VCaP (cell line): ENCODE measurements at regions not wholly inside any gene's neighbourhood (a gene's known extent, or its start where the extent isn't known, plus 50 kb on each side); places are given as distances from the start of the nearest gene placed in this dataset.

Experiments
- H3K27ac ChIP-seq: fragments of 450-650 bp; 2 replicates; pipeline ENCODE4 v1.5.1; 2017
- TF ChIP-seq, protein P1 (sequence below): fragments of 450-650 bp; conservative IDR thresholded peaks from 2 replicates; pipeline ENCODE4 v1.5.1; 2017; ENCODE audit warnings: mild to moderate bottlenecking, moderate library complexity

DNA sequence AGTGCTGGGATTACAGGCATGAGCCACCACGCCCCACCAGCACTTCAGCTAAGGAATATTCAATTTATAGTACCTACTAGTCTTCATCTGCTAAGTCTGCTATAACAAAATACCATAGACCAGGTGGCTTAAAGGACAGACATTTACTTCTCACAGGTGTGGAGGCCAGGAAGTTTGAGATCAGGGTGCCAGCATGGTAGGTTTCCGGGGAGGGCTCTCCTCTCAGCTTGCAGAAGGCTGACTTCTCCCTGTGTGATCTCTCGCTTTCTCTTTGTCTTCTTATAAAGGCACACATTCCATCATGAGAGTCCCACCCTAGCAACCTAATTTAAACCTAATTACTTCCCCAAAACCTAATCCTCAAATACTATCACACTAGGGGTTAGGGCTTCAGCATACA lies 433.0 kb downstream of the INSC start:
- H3K27ac ChIP-seq: no peak overlapping the region

DNA sequence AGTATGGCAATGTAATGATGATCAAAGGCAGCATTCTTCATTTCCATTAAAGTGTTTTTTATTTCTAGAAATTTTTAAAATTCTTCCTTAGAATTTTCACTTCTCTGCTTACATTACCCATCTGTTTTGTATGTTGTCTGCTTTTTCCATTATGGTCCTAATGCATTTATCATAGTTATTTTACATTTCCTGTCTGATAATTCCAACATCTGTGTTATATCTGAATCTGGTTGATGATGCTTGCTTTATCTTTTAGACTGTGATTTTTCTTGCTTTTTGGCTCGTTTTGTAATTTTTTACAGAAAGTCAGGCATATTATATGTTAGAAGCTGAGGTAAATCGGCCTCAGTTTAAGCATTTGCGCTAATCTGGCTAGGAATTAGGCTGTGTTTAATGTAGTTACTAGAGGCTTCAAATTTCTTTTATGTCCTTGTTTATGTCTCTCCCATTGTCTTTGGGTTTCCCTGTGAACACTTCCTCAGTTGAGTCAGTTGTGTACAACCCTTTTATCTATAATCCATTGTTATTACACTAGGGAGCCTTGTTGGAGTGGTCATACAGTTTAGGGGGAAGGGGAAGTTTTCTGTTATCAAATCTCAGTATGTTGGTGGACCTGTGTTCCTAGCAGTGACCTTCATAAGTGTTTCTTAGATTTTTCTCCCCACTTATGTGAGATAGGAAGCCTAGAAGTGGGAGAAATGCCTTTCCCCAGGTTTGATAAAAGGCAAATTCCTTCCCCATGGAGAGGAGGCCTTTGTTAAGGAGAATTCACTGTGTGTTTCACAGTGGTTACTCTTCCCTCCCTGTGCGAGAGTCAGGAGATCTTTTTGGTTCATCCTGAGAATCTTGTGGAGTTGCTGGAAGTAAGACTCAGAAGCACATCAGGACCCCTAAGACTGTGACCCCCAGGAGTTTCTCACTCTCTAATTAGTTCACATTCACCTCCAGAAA lies 437.5 kb downstream of the INSC start:
- TF ChIP-seq, protein P1, sequence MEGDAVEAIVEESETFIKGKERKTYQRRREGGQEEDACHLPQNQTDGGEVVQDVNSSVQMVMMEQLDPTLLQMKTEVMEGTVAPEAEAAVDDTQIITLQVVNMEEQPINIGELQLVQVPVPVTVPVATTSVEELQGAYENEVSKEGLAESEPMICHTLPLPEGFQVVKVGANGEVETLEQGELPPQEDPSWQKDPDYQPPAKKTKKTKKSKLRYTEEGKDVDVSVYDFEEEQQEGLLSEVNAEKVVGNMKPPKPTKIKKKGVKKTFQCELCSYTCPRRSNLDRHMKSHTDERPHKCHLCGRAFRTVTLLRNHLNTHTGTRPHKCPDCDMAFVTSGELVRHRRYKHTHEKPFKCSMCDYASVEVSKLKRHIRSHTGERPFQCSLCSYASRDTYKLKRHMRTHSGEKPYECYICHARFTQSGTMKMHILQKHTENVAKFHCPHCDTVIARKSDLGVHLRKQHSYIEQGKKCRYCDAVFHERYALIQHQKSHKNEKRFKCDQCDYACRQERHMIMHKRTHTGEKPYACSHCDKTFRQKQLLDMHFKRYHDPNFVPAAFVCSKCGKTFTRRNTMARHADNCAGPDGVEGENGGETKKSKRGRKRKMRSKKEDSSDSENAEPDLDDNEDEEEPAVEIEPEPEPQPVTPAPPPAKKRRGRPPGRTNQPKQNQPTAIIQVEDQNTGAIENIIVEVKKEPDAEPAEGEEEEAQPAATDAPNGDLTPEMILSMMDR: no peak
- no peak overlapping the region for H3K27ac ChIP-seq

More for the DNA sequence above, 433.0 kb downstream of the INSC start:
- TF ChIP-seq, protein P1: no peak

DNA sequence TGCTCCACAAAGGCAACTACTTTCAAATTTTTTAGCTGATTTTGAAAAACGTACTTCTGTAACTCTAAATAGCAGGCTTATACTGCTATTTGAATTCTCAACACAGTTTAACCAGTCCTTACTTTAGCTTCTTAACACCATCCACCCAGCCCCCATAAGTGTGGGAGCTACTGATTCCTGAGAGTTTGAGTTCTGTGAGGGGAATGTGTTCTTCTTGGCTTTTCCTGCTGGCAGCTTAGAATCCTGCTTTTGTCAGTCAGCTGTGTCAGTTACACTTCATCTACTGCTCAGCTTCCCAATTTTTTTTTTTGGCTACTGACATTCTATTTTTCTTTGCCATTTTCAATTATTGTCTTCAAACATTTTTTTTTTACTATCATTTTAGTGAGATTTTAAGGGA lies 440.4 kb downstream of the INSC start:
- TF ChIP-seq, protein P1: no peak
- H3K27ac ChIP-seq: no peak overlapping the region

DNA sequence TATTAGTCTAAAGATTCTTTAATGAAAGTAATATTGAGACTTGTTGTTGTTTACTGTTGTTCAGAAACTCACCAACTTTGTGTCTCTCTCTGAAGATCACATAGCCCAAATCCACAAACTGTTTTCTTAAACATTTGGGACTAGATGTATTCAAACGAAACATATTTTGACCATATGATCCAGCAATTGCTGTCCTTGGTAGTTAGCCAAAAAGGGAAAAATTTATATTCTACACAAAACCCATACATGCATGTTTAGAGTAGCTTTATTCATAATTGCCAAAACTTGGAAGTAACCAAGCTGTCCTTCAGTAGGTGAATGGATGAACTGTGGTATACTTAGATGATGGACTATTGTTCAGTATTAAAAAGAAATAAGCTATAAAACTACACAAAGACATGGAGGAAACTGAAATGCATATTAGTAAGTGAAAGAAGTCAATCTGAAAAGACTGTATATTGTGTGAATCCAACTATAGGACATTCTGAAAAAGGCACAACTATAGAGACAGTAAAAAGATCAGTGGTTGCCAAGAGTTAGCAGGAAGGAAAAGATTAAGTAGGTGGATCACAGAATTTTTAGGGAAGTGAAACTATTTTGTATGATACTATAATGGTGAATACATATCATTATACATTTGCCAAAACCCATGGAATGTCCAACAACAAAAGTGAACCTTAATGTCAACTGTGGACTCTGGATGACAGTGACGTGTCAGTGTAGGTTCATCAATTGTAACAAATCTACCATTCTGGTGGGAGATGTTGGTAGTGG lies 442.9 kb downstream of the INSC start:
- H3K27ac ChIP-seq: no peak overlapping the region

DNA sequence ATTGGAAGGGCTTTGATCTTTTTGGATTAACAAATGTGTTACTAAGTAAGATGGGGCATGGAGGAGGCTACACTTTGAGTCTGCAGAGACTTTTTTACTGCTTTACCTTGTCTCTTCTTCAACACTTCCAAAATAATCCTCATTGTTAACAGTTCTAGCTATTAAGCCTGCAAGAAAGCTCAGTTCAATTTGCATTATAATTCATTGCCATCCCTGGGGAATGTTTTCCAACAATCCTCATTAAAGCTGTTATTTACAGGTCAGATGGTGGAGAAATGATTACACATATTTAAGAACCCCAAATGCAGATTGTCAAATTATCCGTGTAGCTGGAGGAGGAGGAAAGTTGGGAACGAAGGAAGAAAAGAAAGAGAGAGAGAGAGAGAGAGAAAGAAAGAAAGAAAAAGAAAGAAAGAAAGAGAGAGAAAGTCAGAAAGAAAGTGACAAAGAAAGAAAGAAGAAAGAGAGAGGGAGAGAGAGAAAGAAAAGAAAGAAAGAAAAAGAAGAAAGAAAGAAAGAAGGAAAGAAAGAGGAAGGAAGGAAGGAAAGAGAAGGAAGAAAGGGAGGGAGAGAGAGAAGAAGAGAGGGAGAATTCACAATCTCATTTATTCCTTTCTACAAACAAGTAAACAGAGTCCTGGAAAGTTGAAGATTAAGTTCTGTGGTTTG lies 443.9 kb downstream of the INSC start:
- no peak overlapping the region for H3K27ac ChIP-seq
- TF ChIP-seq, protein P1: no peak

More for the DNA sequence above, 442.9 kb downstream of the INSC start:
- TF ChIP-seq, protein P1: no peak

DNA sequence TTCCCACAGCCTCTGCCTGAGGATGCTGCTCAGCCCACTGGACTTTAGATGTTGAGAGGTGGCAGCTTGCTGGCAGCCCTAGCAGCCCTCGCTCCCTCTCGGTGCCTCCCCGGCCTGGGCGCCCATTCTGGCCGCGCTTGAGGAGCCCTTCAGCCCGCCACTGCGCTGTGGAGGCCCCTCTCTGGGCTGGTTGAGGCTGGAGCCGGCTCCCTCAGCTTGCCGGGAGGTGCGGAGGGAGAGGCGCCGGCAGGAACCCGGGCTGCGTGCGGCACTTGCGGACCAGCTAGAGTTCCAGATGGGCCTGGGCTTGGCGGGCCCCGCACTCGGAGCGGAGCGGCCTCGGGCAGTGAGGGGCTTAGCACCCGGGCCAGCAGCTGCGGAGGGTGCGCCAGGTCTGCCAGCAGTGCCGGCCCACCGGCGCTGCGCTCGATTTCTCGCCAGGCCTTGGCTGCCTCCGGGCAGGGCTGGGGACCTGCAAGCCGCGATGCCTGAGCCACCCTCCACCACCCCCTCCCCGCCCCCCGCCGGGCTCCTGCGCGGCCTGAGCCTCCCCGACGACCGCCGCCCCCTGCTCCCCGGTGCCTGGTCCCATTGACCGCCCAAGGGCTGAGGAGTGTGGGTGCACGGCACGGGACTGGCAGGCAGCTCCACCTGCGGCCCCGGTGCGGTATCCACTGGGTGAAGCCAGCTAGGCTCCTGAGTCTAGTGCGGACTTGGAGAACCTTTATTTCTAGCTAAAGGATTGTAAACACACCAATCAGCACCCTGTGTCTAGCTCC lies 446.2 kb downstream of the INSC start:
- TF ChIP-seq, protein P1: no peak

More for the DNA sequence above, 446.2 kb downstream of the INSC start:
- no peak overlapping the region for H3K27ac ChIP-seq
